HG03457 (cell line): ENCODE measurements at regions not wholly inside any gene's neighbourhood (a gene's known extent, or its start where the extent isn't known, plus 50 kb on each side); places are given as distances from the start of the nearest gene placed in this dataset.
"Not testable (repeated sequence)": the region's sequence is repeated elsewhere in the genome, so short reads cannot be mapped to it uniquely, and the experiment has no call there.

Experiments
- ATAC-seq: cut with Tn5 transposase; IDR thresholded peaks from one replicate; pipeline ENCODE4 v1.9.1; 2021; ENCODE audit warnings: moderate number of reproducible peaks; ENCODE audit not compliant: unreplicated experiment

DNA sequence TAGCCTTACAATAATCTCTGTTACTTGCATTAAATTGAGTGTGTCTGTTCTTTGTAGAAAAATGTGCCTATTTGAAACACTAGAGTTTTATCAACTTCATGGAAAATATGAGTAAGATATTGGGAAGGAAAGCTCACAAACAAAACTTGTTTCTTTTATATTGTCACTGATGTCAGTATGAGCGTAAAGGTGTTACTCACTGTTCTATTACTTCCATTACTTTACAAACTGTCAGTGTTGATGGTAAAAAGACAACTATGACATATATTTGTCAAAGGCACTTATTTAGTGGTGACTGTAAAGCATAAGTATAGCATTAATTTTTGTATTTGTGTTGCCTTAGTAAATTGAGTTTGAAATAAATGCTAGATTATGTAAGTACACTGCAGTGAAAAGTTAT, 193.7 kb upstream of the FLRT2 start:
- no peak for ATAC-seq

DNA sequence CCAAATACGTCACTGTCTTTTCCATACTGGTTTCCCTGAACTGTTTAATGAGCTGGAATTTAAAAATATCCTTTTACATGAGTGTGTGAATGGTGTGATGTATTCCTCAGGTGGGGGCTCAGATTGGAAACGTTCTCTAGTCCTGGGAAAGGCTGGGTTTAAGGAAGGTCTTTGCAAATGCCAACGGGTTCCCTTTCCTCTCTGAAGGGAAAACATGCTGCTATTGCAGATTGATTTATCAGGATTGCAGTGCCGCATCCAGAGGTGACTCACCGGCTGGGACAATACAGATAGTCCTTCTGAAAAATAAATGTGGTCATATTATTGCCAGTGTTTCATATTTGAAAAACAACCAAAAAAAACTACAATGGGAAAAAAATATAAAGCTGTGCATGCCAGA, 193.1 kb upstream of the FLRT2 start:
- ATAC-seq: no peak

GRCh38 chr14:85338895-85339294, 191.0 kb upstream of the FLRT2 start:
- ATAC-seq: no peak

- no peak for ATAC-seq
Measured at GRCh38 chr14:85342858-85343607, 186.9 kb upstream of the FLRT2 start.

GRCh38 chr14:85344171-85344570, 185.8 kb upstream of the FLRT2 start:
- no peak for ATAC-seq

DNA sequence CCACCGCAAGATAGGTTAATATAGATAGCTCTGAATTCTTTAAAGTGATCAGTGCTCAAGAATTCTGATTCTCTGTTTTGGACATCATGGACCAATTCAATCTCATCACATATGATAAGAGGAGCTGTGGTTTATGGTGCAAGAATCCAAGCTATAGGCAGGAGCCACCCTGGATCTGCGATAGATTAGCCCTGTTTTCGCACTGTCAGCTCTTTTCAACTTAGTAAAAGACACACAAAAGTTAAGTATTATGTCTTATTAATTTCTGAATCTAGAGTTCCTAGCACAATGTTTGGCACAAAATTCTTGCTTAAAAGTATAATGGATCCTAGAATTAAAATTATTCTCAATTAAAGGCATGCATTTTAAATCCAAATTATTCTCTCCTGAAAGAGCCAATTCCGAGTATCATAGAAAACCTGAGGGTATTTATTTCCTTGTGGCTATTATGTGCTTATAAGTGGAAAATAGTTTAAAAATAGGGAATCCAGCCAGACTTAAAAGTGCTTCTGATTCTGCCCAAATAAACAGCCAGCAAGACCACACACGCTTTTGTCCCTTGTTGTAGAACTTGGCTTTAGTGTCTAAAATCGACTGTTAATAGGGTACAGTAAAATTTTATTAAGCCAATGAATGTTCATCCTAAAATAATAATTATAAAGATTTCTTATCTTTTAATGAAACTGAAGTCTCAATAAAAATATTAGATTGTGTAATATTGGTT, 184.9 kb upstream of the FLRT2 start:
- no peak for ATAC-seq

DNA sequence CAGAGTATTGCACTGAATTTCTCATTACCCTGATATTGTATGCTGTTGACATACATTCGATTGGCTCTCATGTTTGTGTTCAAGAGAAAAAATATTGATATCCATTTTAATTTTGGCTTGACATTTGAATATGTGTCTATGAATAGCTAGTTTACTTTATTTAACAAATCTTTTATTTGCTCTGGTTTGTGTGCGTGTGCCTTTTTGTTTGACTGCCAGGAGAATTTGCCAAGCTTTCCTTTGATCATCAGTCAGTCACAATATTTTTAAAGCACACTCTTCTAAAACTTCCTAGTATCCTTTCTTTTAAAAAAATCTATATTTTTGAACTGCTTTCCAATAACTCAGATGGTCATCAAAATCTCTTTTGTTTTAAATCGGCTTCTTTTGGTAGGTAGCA, 179.3 kb upstream of the FLRT2 start:
- ATAC-seq: no peak

- not testable (repeated sequence) for ATAC-seq
Measured at GRCh38 chr14:85352588-85352987, 177.4 kb upstream of the FLRT2 start.

DNA sequence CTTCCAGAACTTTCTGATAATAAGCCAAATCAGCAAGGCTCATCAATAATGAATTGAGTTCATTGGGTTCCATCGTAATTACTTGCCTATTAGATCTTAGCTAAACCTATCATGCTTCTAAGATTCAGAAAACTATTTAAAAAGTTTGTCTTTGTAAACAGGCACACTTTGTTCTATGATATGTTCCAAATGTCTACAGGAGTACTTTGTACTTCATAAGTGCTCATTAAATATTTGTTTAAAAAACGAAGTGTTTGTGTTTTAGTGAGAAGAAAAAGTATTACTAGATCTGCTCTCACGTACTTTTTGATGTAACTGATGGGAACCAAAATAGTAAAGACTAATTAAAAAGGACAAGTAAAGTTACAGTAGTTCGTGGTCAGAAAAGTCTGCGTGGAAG, 172.8 kb upstream of the FLRT2 start:
- ATAC-seq: no peak

DNA sequence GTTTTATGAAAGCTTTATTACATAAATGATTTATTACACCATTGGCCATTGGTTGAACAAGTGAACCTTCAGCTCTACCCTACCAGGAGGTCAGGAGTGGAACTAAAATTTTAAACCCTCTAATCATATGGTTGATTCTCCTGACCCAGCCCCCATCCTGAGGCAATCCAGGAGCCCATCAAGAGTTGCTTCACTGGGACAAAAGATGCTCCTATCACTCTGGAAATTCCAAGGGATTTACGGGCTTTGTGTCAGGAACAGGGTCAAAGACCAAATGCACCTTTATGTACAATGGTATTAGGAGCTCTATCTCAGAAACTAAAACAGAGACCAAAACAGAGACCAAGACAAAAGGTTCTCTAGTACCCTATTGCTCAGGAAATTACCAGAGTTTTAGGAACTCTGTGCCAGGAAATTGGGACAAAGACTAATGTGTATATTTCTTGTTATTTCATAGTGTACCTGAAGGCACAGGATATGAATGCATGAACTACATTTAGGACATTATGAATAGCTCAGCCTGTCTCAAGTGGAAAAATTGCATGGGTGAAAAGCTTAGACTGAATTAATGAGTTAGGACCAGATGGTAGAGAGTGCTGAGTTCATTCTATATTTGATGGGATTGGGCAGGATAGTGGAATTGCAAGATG, 171.7 kb upstream of the FLRT2 start:
- ATAC-seq: no peak

- ATAC-seq: no peak
Measured at GRCh38 chr14:85359505-85359904, 170.4 kb upstream of the FLRT2 start.

DNA sequence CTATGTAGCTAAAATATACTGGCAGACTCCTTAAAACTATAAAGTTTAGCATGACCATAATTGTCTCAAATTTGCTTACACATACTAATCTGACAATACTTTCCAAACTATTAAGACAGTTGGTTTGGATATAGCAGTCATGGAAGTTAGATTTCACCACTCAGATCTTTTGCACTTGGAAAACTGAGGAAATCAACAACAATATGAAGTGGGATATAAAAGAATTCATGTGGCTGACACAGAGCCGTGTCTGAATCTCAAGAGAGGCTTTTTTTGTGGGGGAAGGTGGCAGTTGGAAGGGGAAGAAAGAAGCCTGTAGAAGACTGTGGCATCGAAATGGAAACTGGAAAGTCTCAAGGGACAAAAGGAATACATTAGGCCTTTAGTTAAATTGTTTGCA, 166.6 kb upstream of the FLRT2 start:
- ATAC-seq: no peak

DNA sequence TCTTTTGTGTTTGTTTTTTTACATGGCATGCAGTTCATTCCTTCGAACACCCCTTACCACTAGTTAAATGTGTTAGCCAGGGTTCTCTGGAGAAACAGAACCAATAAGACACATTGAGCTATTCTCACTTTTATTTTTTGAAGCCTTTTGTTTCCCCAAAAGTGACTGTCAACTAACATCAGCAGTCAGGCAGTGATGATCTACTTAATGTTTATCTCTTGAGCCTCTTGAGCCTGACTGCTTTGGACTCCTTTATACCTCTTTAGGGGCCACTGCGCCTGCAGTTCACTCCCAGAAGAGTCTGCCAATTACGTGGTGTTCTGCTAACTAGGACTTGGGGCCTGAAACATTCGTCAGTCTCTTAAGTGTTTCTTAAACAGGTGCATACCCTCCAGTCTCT, 163.7 kb upstream of the FLRT2 start:
- ATAC-seq: no peak

GRCh38 chr14:85380881-85381280, 149.1 kb upstream of the FLRT2 start:
- no peak for ATAC-seq

DNA sequence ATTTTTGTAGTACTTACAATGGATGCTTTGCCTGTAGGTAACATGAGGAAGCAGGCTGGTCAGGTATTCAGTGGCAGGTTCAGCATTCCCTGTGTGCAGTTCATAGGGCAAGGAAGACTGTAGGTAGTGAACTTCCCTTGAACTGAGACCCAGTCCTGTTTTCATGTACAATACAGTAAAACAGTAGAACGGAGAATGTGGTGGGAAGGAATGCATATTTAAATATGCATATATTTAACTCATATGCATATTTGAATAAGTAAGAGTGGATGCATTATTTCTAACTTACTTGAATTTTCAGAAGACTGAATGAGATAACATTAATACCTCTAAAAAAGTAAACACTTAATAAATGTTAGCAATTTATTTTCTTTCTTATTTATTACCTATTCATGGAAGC, 147.6 kb upstream of the FLRT2 start:
- no peak for ATAC-seq

DNA sequence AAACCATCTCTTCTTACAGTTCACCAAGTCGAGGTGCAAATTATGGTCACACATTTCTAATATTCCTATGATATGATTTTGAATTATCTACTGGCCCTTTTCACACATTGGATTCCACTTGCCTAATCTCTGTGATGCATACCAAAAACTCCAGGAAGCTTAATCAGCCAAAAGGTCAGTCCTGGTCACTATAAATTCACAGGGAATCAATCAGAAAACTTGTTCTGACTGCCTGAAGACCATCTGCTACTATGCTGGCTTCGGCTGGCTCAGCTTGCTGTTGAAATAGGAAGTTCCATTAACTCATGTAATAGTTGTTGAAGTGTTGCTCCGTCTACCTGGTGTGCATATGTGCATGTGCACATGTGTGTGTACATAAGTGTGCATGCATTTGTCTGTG, 142.8 kb upstream of the FLRT2 start:
- no peak for ATAC-seq

GRCh38 chr14:85390236-85390635, 139.7 kb upstream of the FLRT2 start:
- no peak for ATAC-seq

DNA sequence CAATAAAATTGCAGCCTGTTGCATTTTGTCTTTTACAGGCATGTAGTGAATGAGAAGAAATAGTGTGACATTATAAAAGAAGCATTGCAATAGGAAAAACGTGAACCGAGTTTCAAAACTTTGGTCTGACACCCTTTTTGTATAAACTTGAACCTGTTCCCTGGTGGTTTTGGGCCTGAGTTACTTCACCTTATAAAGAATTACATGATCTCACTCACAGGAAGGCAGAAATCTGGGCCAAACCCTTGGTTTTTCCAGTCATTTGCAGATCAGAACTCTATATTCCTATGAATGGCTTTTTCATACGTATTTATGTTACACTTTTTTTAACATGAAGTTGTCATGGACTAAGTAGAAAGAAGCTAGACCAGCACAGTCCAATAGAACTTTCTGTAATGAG, 138.5 kb upstream of the FLRT2 start:
- ATAC-seq: no peak

DNA sequence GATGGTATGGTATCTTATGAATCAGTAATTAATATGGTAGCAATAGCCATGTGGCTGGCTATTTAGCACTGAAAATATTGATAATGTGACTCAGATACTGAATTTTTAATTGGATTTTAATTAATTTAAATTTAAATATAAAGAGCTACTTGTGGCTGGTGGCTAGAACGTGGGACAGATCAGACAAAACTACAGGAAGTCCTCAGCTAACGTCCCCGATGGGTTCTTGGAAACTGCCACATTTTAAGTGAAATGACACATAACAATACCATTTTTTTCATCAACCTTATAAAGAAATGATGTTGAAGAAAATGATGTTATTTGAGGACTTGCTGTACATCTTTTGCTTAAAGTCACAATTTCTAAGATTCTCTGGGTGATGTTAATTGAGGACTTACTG, 138.1 kb upstream of the FLRT2 start:
- no peak for ATAC-seq

GRCh38 chr14:85399186-85399585, 130.8 kb upstream of the FLRT2 start:
- no peak for ATAC-seq

DNA sequence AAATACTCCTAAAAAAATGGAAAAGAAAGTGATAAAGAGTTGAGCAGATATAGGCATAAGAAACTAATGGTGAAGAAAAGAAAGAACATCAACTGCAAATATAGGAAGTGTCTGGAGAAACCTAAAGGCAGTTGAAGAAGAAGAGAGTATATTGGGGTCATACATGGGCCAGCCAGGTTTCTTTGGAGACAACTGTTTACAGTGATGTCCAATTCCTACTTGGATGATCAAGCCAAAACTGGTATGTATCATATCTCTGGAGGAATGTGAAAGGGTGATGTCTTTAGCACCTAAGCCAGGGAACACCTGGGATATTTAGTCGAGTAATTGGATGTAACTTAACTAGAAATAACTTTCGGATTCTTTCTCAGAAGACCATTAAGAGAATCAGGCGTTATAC, 129.3 kb upstream of the FLRT2 start:
- ATAC-seq: no peak

GRCh38 chr14:85401384-85401783, 128.6 kb upstream of the FLRT2 start:
- no peak for ATAC-seq
